GM12891 (cell line): ENCODE measurements at regions not wholly inside any gene's neighbourhood (a gene's known extent, or its start where the extent isn't known, plus 50 kb on each side); places are given as distances from the start of the nearest gene placed in this dataset.
"Not testable (repeated sequence)": the region's sequence is repeated elsewhere in the genome, so short reads cannot be mapped to it uniquely, and the experiment has no call there.

ENCODE experiments used
- DNase-seq: peaks from one replicate; pipeline ENCODE4 v3.0.0; 2011; ENCODE audit warnings: low spot score; ENCODE audit not compliant: insufficient read length
- FAIRE-seq: peaks from 2 replicates; lab custom pipeline; 2011; peaks lifted over from hg19 to GRCh38; lab: Jason Lieb, UNC
- PAX5 ChIP-seq: IDR thresholded peaks from 2 replicates; pipeline ENCODE4 v1.6.1; 2011; ENCODE audit warnings: low read length, moderate library complexity, mild to moderate bottlenecking; ENCODE audit not compliant: insufficient read depth, severe bottlenecking
- POLR2A ChIP-seq: IDR thresholded peaks from 2 replicates; pipeline ENCODE4 v1.6.1; 2011; ENCODE audit warnings: low read depth, low read length, control low read depth
- POLR2AphosphoS5 ChIP-seq: IDR thresholded peaks from 2 replicates; pipeline ENCODE4 v1.6.1; 2011; ENCODE audit warnings: low read depth, low read length, control low read depth
- POU2F2 ChIP-seq: IDR thresholded peaks from 2 replicates; pipeline ENCODE4 v1.6.1; 2011; ENCODE audit warnings: low read depth, mild to moderate bottlenecking, control low read depth, low read length, moderate library complexity
- SPI1 ChIP-seq: IDR thresholded peaks from 2 replicates; pipeline ENCODE4 v1.6.1; 2011; ENCODE audit warnings: low read depth, low read length, control low read depth
- TAF1 ChIP-seq: IDR thresholded peaks from 2 replicates; pipeline ENCODE4 v1.6.1; 2011; ENCODE audit warnings: low read depth, low read length, control low read depth

- TF ChIP-seq POLR2AphosphoS5 (no peak), TAF1 (no peak), SPI1 (no peak), POLR2A (no peak), PAX5 (no peak), POU2F2 (no peak)
- DNase-seq (no peak), FAIRE-seq (no peak)
Observed at GRCh38 chr18:40314199-40314598, 1640.8 kb upstream of the PIK3C3 start.

GRCh38 chr18:40313030-40313642 is 1641.9 kb upstream of the PIK3C3 start:
- no peak for TF ChIP-seq TAF1
- no peak for TF ChIP-seq SPI1
- no peak for TF ChIP-seq PAX5
- TF ChIP-seq POLR2AphosphoS5, result no peak
- TF ChIP-seq POU2F2, result no peak
- TF ChIP-seq POLR2A, result no peak
- no peak for FAIRE-seq
- no peak for DNase-seq

DNA sequence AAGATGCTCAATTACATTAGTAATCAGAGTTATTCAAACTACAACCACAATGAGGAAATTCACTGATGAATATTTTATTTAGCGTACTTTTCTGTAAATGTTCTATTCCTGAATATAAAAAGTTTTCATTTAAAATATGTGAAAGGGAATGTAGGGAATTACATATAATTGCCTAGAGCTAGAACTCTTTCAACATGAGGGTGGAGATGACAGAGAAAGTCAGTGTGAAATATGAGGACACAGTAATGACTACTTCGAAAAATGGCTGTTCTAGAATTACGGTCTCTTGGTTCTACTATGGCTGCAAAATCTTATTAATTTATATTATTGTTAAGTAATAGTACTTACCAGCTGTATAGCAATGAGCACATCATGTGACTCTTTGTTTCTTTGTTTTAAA is 1647.4 kb upstream of the PIK3C3 start:
- TF ChIP-seq PAX5 (no peak), TAF1 (no peak), POU2F2 (no peak), SPI1 (no peak), POLR2A (no peak), POLR2AphosphoS5 (no peak)
- FAIRE-seq, result no peak
- DNase-seq, result no peak

DNA sequence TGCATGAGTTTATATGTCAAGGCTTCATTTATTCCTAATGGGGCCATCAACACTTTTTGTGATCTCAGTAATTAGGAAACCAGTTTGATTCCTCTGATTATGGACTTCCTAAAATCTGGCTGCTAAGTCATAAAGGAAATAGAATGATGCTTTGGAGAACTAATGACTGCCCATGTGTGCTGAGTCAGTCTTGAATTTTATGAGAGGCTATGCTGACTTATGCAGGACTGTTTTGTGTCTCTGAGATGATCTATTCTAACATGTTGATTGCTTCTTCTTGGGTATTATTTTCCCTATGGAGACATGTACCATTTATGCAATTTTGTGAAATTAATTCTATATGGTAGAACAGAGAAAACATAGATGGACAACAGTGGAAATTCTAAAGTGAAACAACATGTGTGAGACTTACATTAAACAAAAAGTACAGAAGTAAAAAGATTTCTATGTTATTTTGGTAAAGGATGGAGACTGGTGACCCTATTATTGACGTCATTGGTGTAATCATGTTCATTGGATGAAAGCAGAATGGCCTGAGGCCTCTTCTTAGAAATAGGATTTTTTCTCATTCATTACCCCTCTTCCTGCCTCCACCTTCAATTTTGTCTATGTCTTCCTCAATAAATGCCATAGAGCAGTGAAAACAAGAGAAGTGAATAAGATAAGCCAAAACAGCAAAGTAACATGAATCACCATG is 1658.2 kb upstream of the PIK3C3 start:
- TF ChIP-seq POU2F2 (no peak), POLR2A (no peak), PAX5 (no peak), POLR2AphosphoS5 (no peak), SPI1 (no peak), TAF1 (no peak)
- FAIRE-seq (no peak), DNase-seq (no peak)

DNA sequence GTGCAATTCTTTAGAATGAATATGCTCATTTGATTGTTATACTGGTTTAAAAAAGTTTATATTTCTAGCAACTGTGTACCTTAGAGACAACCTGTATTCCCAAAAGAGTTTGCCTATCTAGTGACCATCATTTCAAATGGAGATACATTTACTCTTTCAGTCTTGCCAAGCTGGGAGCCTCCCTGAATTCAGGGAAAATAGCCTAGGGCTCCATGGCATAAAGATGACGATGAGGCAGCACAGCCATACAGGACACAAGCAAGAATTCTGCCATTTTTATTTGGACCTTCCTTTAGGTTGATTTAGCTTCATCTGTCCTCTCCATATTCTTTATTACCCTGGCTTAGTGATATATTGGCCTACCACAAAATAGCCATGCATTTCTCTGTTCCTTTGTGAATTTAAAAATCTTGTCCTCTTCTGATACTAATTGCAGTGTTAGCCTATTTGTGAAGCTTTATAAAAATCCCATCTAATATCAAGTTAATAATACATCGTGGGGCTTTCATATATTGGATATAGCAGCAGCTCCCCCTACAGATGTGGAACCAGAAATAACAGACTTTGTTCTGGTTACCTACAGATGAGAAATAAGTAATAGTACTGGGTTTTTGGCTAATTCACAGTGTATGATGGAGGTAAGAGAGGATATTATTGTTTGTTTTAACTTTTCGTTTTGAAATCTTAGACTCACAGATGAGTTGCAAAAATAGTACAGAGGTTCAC is 1661.9 kb upstream of the PIK3C3 start:
- DNase-seq (no peak), FAIRE-seq (no peak)
- no peak for TF ChIP-seq TAF1
- TF ChIP-seq POLR2AphosphoS5, result no peak
- TF ChIP-seq POU2F2, result no peak
- no peak for TF ChIP-seq SPI1
- TF ChIP-seq PAX5, result no peak
- TF ChIP-seq POLR2A, result no peak

DNA sequence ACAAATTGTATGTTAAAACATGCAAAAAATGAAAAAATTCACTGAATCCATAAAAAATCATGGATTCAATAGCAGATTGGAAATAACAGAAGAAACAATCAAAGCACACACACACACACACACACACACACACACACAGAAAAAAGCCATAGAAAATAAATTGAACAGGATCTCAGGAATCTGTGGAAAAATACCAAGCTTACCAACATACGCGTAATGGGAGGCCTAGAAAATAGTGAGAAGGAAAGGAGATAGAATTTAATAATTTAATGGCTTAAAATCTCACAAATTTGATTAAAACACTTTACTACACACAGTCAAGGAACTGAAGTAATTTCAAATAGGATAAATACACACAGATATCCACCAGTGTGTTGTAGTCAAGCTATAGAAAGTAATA is 1671.5 kb upstream of the PIK3C3 start:
- DNase-seq, result no peak
- FAIRE-seq, result no peak
- TF ChIP-seq POLR2AphosphoS5, result no peak
- TF ChIP-seq POLR2A, result no peak
- no peak for TF ChIP-seq PAX5
- no peak for TF ChIP-seq POU2F2

DNA sequence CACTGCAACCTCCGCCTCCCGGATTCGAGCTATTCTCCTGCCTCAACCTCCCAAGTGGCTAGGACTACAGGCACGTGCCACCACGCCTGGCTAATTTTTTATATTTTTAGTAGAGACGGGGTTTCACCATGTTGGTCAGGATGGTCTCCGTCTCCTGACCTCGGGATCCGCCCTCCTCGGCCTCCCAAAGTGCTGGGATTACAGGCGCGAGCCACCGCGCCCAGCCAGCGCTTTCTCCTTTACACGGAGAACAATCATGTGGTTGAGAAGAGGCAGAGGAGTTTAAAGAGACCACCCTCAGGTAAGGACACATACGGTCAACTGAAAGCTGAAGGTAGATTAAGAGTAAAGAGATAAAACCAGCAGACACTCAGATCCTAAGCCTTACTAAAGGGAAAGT is 1673.7 kb upstream of the PIK3C3 start:
- DNase-seq, FAIRE-seq: not testable (repeated sequence)

DNA sequence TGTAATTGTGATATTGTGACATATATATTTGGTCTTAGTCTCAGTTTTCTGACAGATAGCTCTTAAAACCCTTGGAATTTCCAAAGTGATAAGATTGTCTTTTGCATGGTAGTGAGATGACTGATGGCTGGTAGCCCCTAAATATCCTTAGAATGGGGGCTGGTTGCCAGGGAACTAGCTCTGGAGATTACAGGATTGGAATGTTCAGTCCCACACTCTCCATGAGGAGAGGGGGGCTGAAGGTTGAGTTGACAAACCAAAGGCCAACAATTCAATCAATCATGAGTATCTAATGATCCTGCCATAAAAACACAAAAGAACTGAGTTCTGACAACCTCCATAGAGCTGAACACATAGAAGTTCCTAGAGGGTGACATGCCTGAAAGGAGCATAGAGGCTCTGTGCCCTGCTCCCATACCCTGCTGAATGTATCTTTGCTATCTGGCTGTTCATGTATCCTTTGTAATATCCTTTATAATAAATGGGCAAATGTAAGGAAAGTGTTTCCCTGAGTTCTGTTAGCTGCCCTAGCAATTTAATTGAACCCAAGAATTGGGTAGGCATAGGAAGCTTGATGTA is 1680.3 kb upstream of the PIK3C3 start:
- FAIRE-seq (no peak), DNase-seq (no peak)
- TF ChIP-seq SPI1 (no peak), PAX5 (no peak), POLR2AphosphoS5 (no peak), POU2F2 (no peak), POLR2A (no peak), TAF1 (no peak)

DNA sequence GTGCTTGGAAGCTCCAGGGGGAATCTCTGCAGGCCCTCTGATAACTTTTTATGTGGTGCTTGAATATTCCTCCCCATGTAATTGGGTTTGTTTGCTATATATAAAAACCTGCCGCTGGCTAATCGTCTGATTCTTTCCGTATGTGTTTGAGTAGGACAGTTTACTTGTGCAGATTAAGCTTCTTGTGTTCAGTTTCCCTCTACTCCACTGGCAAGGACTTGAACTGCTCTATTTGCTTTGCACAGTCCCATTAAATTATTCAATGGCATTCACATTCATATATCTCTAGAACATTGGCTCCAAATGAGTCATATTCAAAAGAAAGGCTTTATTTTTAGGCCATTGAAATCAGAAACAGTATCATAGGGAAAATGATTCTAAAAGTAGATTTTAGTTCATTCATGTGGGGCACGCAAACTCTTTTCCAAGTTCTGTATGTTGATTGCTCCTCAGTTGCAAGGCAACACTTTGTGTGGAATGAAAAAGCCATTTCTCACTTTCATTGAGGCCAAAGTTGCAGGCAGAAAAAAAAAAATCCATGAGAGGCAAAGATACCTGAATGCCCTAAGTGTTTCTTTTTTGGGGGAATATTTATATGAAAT is 1682.3 kb upstream of the PIK3C3 start:
- DNase-seq (no peak), FAIRE-seq (no peak)
- TF ChIP-seq POLR2AphosphoS5 (no peak), PAX5 (no peak), POU2F2 (no peak), POLR2A (no peak), SPI1 (no peak), TAF1 (no peak)
